ENCODE measurements at regions not wholly inside any gene's neighbourhood (a gene's known extent, or its start where the extent isn't known, plus 50 kb on each side); places are given as distances from the start of the nearest gene placed in this dataset.

- H3K4me1 Mint-ChIP-seq: peaks cover 18% of the 10 kb centered on the region
- 90% methylated on average over 2 to 4 of the region's 4 CpGs for WGBS, 2 experiments (ENCODE audit: insufficient coverage in 1 of 2, insufficient read length in 1 of 2)
Measured at GRCh38 chr2:173574324-173575112, 219.8 kb downstream of the CDCA7 start.

GRCh38 chr2:173578404-173579107 is 223.9 kb downstream of the CDCA7 start:
- WGBS, 2 experiments (ENCODE audit: insufficient coverage in 1 of 2, insufficient read length in 1 of 2): 90 to 91% methylated on average over 8 of the region's 8 CpGs
- Histone ChIP-seq H3K9me3 (ENCODE audit: control insufficient read depth, low read length) (no peaks in the 10 kb centered on the region), H3K27me3 (ENCODE audit: control insufficient read depth, insufficient read depth, low read length, poor library complexity, severe bottlenecking) (no peaks in the 10 kb centered on the region), H3K27ac (ENCODE audit: low read depth, low read length) (no peak overlapping the region), H3K36me3 (ENCODE audit: control insufficient read depth, insufficient read depth, low read length) (no peaks in the 10 kb centered on the region), H3K9ac (ENCODE audit: extremely low read depth, low read length, poor library complexity, severe bottlenecking) (no peak overlapping the region), H3K4me1 (ENCODE audit: control insufficient read depth, insufficient read depth, low read length) (no peaks in the 10 kb centered on the region), H3K4me3 (ENCODE audit: low read length) (no peak overlapping the region)
- Mint-ChIP-seq H3K27ac (no peak overlapping the region), H3K4me1 (no peaks in the 10 kb centered on the region), H3K27me3 (ENCODE audit: insufficient read depth) (no peaks in the 10 kb centered on the region), H3K9me3 (peaks cover 9% of the 10 kb centered on the region), H3K36me3 (ENCODE audit: low read depth) (no peaks in the 10 kb centered on the region), H3K4me3 (no peak overlapping the region)
- DNase-seq: no peak
- no peak for TF ChIP-seq CTCF (conservative IDR thresholded peaks at IDR 0.05)

More at GRCh38 chr2:173574324-173575112, 219.8 kb downstream of the CDCA7 start:
- Mint-ChIP-seq H3K36me3 (ENCODE audit: low read depth) (no peaks in the 10 kb centered on the region), H3K27me3 (ENCODE audit: insufficient read depth) (no peaks in the 10 kb centered on the region), H3K9me3 (peaks cover 10% of the 10 kb centered on the region), H3K4me3 (no peak overlapping the region), H3K27ac (no peak overlapping the region)
- Histone ChIP-seq H3K4me1 (ENCODE audit: control insufficient read depth, insufficient read depth, low read length) (no peaks in the 10 kb centered on the region), H3K27me3 (ENCODE audit: control insufficient read depth, insufficient read depth, low read length, poor library complexity, severe bottlenecking) (no peaks in the 10 kb centered on the region), H3K4me3 (ENCODE audit: low read length) (no peak overlapping the region), H3K9ac (ENCODE audit: extremely low read depth, low read length, poor library complexity, severe bottlenecking) (no peak overlapping the region), H3K36me3 (ENCODE audit: control insufficient read depth, insufficient read depth, low read length) (no peaks in the 10 kb centered on the region), H3K9me3 (ENCODE audit: control insufficient read depth, low read length) (no peaks in the 10 kb centered on the region), H3K27ac (ENCODE audit: low read depth, low read length) (no peak overlapping the region)
- TF ChIP-seq CTCF (conservative IDR thresholded peaks at IDR 0.05): no peak
- DNase-seq: no peak

DNA sequence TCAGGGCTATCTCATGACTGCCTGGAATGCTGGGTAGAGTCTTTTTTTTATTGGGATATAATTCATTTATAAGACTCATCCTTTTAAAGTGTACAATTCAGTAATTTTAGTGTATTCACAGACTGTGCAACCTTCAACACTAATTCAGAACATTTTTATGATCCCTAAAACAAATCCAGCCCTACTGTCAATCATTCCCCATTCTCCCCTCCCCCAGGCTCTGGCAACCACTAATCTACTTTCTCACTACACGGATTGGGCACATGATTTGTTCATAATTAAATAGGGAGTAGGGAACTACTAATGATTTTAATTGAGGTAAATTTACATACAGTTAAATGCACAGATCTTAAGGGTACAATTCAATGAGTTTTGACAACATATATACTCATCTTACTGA is 225.7 kb downstream of the CDCA7 start:
- no peak overlapping the region for H3K4me3 Mint-ChIP-seq
- H3K4me1 ChIP-seq (ENCODE audit: control insufficient read depth, insufficient read depth, low read length): no peaks in the 10 kb centered on the region
- H3K4me3 ChIP-seq (ENCODE audit: low read length): no peak overlapping the region
- H3K9ac ChIP-seq (ENCODE audit: extremely low read depth, low read length, poor library complexity, severe bottlenecking): no peak overlapping the region
- no peaks in the 10 kb centered on the region for H3K9me3 ChIP-seq (ENCODE audit: control insufficient read depth, low read length)
- WGBS, 2 experiments (ENCODE audit: insufficient coverage in 1 of 2, insufficient read length in 1 of 2): 100% methylated on average over 1 of the region's 1 CpG; no CpG with 5 or more reads in 1 of the 2 experiments
- H3K4me1 Mint-ChIP-seq: no peaks in the 10 kb centered on the region
- no peaks in the 10 kb centered on the region for H3K27me3 Mint-ChIP-seq (ENCODE audit: insufficient read depth)
- no peaks in the 10 kb centered on the region for H3K27me3 ChIP-seq (ENCODE audit: control insufficient read depth, insufficient read depth, low read length, poor library complexity, severe bottlenecking)
- no peak overlapping the region for H3K27ac ChIP-seq (ENCODE audit: low read depth, low read length)
- no peak for DNase-seq
- no peak for TF ChIP-seq CTCF (conservative IDR thresholded peaks at IDR 0.05)
- H3K36me3 Mint-ChIP-seq (ENCODE audit: low read depth): no peaks in the 10 kb centered on the region
- H3K36me3 ChIP-seq (ENCODE audit: control insufficient read depth, insufficient read depth, low read length): no peaks in the 10 kb centered on the region
- H3K9me3 Mint-ChIP-seq: no peaks in the 10 kb centered on the region
- no peak overlapping the region for H3K27ac Mint-ChIP-seq
